GM21447 (cell line): ENCODE measurements at regions not wholly inside any gene's neighbourhood (a gene's known extent, or its start where the extent isn't known, plus 50 kb on each side); places are given as distances from the start of the nearest gene placed in this dataset.
A peak's percentile ranks its signal among the peaks of the same experiment; 100 is the strongest.
"Not testable (repeated sequence)": the region's sequence is repeated elsewhere in the genome, so short reads cannot be mapped to it uniquely, and the experiment has no call there.

ENCODE experiments used
- ATAC-seq: cut with Tn5 transposase; IDR thresholded peaks from one replicate; pipeline ENCODE4 v1.9.1; 2021; ENCODE audit not compliant: unreplicated experiment

GRCh38 chr18:76721207-76721996 is 101.0 kb upstream of the ZNF236 start:
- no peak for ATAC-seq

GRCh38 chr18:76720683-76721082 is 101.7 kb upstream of the ZNF236 start:
- ATAC-seq, result no peak

GRCh38 chr18:76715012-76715610 is 107.2 kb upstream of the ZNF236 start:
- ATAC-seq, result no peak

DNA sequence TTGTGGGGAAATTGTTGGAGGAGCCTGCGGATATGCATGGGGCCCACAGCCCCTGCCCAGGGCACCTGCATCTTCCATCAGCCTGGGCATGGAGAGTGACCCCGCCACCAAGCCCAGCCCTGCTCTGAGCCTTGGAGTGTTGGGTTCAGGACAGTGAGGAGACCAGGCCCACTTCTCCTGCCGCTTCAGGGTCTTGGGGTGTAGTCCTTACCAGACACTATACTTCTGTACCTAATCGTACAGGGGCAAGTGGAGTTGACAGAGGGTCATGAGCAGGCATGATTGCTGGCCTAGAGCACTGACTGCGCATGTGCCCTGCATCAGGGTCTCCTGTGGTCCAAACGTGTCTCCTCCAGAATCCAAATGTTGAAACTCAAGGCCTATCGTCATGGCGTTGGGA is 108.9 kb upstream of the ZNF236 start:
- ATAC-seq, result no peak

GRCh38 chr18:76712511-76713140 is 109.7 kb upstream of the ZNF236 start:
- ATAC-seq, result no peak

GRCh38 chr18:76710646-76711520 is 111.5 kb upstream of the ZNF236 start:
- no peak for ATAC-seq

GRCh38 chr18:76709659-76710645 is 112.4 kb upstream of the ZNF236 start:
- peak; percentile 76 for ATAC-seq

DNA sequence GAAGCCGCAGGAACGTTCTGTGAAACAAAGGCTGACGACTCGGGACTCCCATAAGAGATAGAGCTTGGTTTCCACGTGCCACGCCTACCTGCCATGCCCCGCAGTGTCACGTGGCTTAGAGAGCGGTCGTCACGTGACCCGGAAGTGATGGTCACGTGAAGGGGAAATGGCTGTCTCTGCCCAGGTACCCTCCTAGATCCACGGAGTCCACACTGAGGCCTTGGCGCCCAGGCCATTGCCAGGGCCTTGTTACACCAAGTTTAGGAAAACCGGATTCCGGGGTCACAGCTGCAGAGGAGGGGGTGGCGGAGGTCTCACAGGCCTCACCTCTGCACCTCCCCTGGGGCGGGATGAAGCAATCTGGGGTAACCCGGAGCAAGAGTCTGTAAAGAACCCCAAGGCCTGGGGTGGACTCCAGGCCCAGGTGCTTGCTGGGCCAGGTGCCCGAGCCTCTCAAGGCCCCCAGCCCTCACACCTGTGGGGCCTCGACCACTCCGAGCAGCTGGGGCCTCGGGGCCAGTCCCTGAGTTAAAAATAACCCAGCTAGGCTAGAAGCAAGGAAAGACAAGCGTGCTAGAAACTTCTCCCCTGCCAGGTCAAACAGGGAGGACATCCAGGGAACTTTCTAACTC is 113.5 kb upstream of the ZNF236 start:
- ATAC-seq, result no peak

DNA sequence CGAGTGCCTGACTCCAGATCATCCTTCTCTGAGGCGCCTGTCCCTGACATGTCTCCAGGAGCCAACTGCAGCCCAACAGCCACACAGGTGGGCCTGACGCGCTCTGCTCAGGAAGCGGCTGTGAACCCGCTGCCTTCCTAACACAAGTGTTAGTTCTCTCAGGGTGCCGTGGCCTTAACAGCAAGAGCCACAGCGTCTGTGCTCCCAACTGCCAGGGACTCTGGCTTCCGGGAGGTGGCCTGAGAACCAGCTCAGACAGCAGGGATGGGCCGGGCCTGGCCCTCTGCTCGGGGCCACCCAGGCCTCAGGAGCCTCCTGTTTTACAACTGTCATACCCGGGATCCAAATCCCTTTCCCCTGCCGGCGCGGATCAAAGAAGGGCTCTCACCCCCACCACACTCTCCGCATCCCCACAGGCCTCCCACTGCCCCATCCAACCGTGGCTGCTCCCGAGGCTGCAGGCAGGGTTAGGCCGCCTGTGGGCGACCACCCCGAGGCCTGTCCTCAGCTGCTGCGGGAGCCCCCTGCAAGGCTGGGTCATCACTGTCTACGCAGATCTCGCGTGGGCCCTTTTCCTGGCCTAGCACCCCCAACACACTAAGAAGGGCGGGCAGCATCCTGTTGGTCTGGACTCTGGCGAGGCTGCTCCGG is 114.2 kb upstream of the ZNF236 start:
- no peak for ATAC-seq

GRCh38 chr18:76707534-76707933 is 114.8 kb upstream of the ZNF236 start:
- no peak for ATAC-seq

DNA sequence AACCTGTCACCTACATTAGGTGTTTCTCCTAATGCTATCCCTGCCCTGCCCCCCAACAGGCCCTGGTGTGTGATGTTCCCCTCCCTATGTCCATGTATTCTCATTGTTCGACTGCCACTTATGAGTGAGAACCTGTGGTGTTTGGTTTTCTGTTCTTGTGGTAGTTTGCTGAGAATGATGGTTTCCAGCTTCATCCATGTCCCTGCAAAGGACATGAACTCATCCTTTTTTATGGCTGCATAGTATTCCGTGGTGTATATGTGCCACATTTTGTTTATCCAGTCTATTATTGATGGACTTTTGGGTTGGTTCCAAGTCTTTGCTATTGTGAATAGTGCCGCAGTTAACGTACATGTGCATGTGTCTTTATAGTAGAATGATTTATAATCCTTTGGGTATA is 117.8 kb upstream of the ZNF236 start:
- not testable (repeated sequence) for ATAC-seq

DNA sequence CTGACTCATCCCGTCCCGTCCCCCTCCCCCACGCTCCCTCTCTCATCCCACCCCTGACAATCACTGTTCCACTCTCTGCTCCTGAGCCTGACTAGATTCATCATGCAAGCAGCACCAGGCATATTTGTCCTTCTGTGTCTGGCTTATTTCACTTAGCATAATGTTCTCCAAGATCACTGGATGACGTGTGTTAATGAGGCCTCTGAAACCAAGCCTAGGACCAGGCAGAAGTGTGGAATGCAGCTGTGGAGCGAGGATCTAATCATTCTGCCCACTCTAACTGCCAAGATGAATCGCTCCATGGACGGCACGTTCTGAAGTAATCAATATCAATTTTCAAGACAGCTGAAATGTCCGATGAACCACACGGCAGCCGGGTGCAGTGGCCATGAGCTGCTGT is 122.4 kb upstream of the ZNF236 start:
- ATAC-seq, result no peak

- no peak for ATAC-seq
Measured at GRCh38 chr18:76697441-76697901, 124.9 kb upstream of the ZNF236 start.

- no peak for ATAC-seq
Measured at GRCh38 chr18:76691800-76692199, 130.6 kb upstream of the ZNF236 start.

- ATAC-seq, result no peak
Measured at GRCh38 chr18:76689646-76690264, 132.6 kb upstream of the ZNF236 start.

DNA sequence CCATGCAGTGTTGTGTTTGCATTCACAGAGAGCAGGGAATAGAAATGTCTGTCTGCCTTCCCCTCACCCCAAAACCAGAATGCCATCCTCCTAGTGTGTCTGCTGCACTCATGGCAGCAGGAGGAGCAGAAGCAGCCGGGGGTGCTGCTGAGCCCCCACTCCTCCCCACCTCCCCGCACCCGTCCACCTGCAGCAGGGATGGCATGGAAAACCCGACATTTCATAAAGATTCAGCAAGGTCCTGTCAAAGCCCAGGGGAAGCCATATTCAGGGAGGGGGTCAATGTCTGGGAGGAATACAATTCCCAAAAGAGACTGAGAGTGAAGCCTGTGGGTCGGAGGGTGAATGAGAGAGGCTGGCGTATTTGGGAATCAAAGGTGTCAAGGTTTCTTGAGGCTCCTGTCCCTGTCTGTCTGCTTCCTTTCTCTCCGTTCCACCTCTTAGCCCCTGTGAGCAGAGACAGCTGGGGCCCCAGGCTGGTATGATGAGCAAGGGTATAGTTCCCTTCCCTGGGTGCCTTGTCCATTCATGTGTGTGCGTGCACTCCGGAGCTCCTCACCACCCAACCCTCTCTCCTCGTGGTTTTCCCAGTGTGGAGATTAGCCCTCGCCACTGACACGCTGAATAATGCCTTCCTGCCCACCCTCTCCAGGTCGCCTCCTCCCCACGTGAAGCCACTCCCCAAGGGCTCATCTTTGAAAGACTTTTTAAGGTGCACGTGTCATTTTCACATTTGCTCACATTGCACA is 133.5 kb upstream of the ZNF236 start:
- no peak for ATAC-seq

DNA sequence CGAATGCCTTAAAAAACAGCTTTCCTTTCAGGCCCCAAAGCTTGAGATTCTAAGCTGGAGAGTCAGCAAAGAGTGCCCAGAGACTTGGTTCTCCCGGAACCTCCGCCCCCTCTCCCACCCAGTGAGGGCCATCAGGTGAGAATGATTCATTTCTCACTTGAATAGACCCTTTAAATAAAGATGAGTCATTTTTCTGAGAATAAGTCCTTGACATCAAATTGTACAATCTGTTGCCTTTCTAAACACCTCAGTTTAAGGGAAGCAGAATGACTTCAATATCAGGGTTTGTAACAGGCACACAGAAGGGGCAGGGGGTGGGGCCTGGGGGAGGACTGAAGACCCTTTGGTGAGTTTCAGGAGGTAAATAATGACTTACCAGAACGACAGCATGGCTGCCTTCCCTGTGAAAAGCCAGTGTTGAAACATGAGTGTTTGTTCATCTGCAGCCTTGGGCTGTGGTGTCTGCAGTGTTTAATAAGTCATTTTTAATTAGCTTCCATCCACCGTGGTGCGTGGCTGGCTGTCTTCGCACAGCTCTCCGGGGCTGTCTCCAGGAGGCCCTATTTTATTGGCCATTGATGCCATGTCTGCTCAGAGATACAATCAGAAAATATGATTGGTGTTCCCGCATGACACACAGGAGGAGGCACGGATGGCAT is 134.9 kb upstream of the ZNF236 start:
- ATAC-seq, result peak; percentile 42
